ENCODE measurements at regions not wholly inside any gene's neighbourhood (a gene's known extent, or its start where the extent isn't known, plus 50 kb on each side); places are given as distances from the start of the nearest gene placed in this dataset.

- Histone ChIP-seq H3K4me3 (replicated peaks; ENCODE audit: insufficient read depth, low read length) (no peak overlapping the region), H3K27me3 (ENCODE audit: insufficient read depth, poor library complexity, severe bottlenecking) (peaks cover 4% of the 10 kb centered on the region), H3K27ac (replicated peaks) (no peak overlapping the region)
- peak in 1 of 2 experiments; percentile 49 for DNase-seq (ENCODE audit: low read depth in 1 of 2, low spot score in 1 of 2)
- TF ChIP-seq SPI1 (IDR thresholded peaks at IDR 0.05; ENCODE audit: borderline replicate concordance, low read depth) (peak; percentile 20; the same call in 1 of the 2 replicates), GABPA (IDR thresholded peaks at IDR 0.05; ENCODE audit: low read depth) (no peak), POLR2AphosphoS5 (IDR thresholded peaks at IDR 0.05; ENCODE audit: low read depth) (no peak), REST (IDR thresholded peaks at IDR 0.05; ENCODE audit: insufficient replicate concordance, low read depth) (no peak), CTCF (IDR thresholded peaks at IDR 0.05; ENCODE audit: insufficient read depth, low read length) (peak; percentile 18)
Observed at GRCh38 chr14:106268013-106268727, 741.8 kb downstream of the TMEM121 start.

GRCh38 chr14:106269029-106269428, 742.6 kb downstream of the TMEM121 start:
- Histone ChIP-seq H3K27me3 (ENCODE audit: insufficient read depth, poor library complexity, severe bottlenecking) (peaks cover 4% of the 10 kb centered on the region), H3K27ac (replicated peaks) (no peak overlapping the region)

More at GRCh38 chr14:106269029-106269428, 742.6 kb downstream of the TMEM121 start:
- no peak overlapping the region for H3K4me3 ChIP-seq (replicated peaks; ENCODE audit: insufficient read depth, low read length)
- no peak for TF ChIP-seq SPI1 (IDR thresholded peaks at IDR 0.05; ENCODE audit: borderline replicate concordance, low read depth)
- no peak for TF ChIP-seq REST (IDR thresholded peaks at IDR 0.05; ENCODE audit: insufficient replicate concordance, low read depth)
- TF ChIP-seq CTCF (IDR thresholded peaks at IDR 0.05; ENCODE audit: insufficient read depth, low read length), result no peak
- TF ChIP-seq GABPA (IDR thresholded peaks at IDR 0.05; ENCODE audit: low read depth), result no peak
- TF ChIP-seq POLR2AphosphoS5 (IDR thresholded peaks at IDR 0.05; ENCODE audit: low read depth), result no peak
- DNase-seq (ENCODE audit: low read depth in 1 of 2, low spot score in 1 of 2), result no peak
